HG03280 (cell line): ENCODE measurements at regions not wholly inside any gene's neighbourhood (a gene's known extent, or its start where the extent isn't known, plus 50 kb on each side); places are given as distances from the start of the nearest gene placed in this dataset.

ENCODE experiments used
- ATAC-seq: cut with Tn5 transposase; IDR thresholded peaks from one replicate; pipeline ENCODE4 v1.9.1; 2021; ENCODE audit warnings: mild to moderate bottlenecking, moderate library complexity; ENCODE audit not compliant: unreplicated experiment

GRCh38 chr6:44050872-44051505, 76.3 kb downstream of the MRPL14 start:
- ATAC-seq = no peak

GRCh38 chr6:44049989-44050871, 77.0 kb downstream of the MRPL14 start:
- ATAC-seq = no peak

GRCh38 chr6:44049163-44049988, 77.9 kb downstream of the MRPL14 start:
- no peak for ATAC-seq

- no peak for ATAC-seq
These were observed 79.0 kb downstream of the MRPL14 start for GRCh38 chr6:44048277-44048676.

- ATAC-seq = no peak
These were observed 79.5 kb downstream of the MRPL14 start for GRCh38 chr6:44047801-44048200.

GRCh38 chr6:44047179-44047546, 80.1 kb downstream of the MRPL14 start:
- no peak for ATAC-seq

- ATAC-seq = no peak
These were observed 80.6 kb downstream of the MRPL14 start for GRCh38 chr6:44046516-44047178.

GRCh38 chr6:44045672-44046015, 81.6 kb downstream of the MRPL14 start:
- ATAC-seq = no peak

GRCh38 chr6:44044940-44045671, 82.1 kb downstream of the MRPL14 start:
- ATAC-seq = no peak

GRCh38 chr6:44044154-44044539, 83.1 kb downstream of the MRPL14 start:
- no peak for ATAC-seq

GRCh38 chr6:44043479-44044153, 83.6 kb downstream of the MRPL14 start:
- no peak for ATAC-seq

- ATAC-seq = no peak
These were observed 84.2 kb downstream of the MRPL14 start for GRCh38 chr6:44042989-44043478.

- no peak for ATAC-seq
These were observed 84.8 kb downstream of the MRPL14 start for GRCh38 chr6:44042261-44042988.

- ATAC-seq = no peak
These were observed 85.6 kb downstream of the MRPL14 start for GRCh38 chr6:44041461-44042260.

- ATAC-seq = no peak
These were observed 86.5 kb downstream of the MRPL14 start for GRCh38 chr6:44040786-44041185.

- no peak for ATAC-seq
These were observed 87.4 kb downstream of the MRPL14 start for GRCh38 chr6:44039839-44040350.

- no peak for ATAC-seq
These were observed 88.0 kb downstream of the MRPL14 start for GRCh38 chr6:44039191-44039719.
